ENCODE measurements at regions not wholly inside any gene's neighbourhood (a gene's known extent, or its start where the extent isn't known, plus 50 kb on each side); places are given as distances from the start of the nearest gene placed in this dataset.
"Not testable (repeated sequence)": the region's sequence is repeated elsewhere in the genome, so short reads cannot be mapped to it uniquely, and the experiment has no call there.

DNA sequence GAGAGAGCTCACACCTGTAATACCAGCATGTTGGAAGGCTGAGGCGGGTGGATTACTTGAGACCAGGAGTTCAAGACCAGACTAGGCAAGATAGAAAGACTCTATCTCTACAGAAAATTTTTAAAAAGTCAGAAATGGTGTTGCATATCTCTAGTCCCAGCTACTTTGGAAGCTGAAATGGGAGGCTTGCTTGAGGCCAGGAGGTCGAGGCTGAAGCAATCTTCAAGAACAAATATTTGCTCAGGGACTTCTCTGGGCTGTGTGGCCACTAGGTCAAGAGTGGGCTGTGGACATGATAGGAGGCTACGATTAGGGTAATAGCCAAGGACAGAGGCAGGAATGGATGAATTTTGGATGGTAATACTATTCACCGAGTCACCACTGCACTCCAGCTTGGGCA is 135.8 kb upstream of the PEG3 start:
- intact Hi-C loops (cut with DNase I; ENCODE audit: low total_unique reads): no loop called here

DNA sequence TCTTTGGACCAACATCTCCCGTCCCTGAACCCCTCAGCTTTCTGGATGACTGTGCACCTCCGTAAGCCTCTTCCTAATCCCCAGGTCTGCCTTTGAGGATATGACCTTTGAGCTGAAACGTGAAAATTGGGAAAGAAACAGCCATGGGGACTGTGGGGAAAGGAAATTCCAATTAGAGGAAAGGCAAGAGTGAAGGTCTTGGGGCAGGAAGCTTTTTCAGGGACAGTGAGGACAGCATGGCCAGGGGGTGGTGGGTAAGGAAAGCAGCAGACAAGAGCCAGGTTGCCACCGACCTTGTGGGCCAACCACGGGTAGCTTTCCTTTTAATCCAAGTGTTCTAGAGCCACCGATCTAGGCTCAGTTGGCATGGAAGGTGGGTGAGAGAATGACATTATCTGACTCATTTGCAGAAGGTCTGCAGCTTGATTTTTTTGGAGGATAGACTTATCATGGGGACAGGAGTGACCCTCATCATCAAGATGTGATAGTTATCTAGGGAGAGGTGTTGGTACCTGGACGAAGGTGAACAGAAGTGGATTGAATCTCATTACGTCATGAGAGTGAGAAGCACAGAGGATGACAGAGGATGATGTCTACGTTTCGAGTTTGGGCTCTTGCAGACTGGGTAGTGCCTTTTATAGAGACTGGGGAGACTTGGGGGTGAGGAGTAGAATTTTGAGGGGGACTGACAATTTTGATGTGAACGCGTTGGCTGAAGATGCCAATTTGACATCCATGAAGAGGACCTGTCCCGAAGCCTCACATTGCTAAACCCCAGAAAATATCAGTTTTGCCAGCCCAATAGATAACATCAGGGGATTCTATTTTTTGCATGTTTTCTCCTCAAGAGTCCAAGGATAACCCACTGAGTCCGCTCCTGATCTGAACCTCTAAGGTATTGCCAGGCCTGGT is 136.7 kb upstream of the PEG3 start:
- no peaks in the 10 kb centered on the region for H3K27me3 ChIP-seq
- no peak overlapping the region for H3K4me3 ChIP-seq
- no peak overlapping the region for H3K27ac ChIP-seq
- in situ Hi-C loops (cut with MboI; ENCODE audit: low pct_ligation_motif_present in 1 of 4, low pct_unique_long_range_greater_than_20kb in 1 of 4, low sequenced_read_pairs in 3 of 4) (no loop called here), intact Hi-C loops (cut with DNase I; ENCODE audit: low total_unique reads) (no loop called here)
- DNase-seq: no peak
- WGBS, 2 donors (ENCODE audit: low coverage in 1 of 2): 73% methylated on average over 14 of the region's 14 CpGs; no CpG with 5 or more reads in 1 of the 2 donors
- TF ChIP-seq POLR2A (IDR thresholded peaks at IDR 0.05) (no peak), POLR2AphosphoS5 (IDR thresholded peaks at IDR 0.05) (no peak), EP300 (IDR thresholded peaks at IDR 0.05; ENCODE audit: low read depth) (no peak)
- TF ChIP-seq, protein P1, sequence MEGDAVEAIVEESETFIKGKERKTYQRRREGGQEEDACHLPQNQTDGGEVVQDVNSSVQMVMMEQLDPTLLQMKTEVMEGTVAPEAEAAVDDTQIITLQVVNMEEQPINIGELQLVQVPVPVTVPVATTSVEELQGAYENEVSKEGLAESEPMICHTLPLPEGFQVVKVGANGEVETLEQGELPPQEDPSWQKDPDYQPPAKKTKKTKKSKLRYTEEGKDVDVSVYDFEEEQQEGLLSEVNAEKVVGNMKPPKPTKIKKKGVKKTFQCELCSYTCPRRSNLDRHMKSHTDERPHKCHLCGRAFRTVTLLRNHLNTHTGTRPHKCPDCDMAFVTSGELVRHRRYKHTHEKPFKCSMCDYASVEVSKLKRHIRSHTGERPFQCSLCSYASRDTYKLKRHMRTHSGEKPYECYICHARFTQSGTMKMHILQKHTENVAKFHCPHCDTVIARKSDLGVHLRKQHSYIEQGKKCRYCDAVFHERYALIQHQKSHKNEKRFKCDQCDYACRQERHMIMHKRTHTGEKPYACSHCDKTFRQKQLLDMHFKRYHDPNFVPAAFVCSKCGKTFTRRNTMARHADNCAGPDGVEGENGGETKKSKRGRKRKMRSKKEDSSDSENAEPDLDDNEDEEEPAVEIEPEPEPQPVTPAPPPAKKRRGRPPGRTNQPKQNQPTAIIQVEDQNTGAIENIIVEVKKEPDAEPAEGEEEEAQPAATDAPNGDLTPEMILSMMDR (IDR thresholded peaks at IDR 0.05): no peak
- no peaks in the 10 kb centered on the region for H3K4me1 ChIP-seq
- peaks cover 2 to 4% of the 10 kb centered on the region in 2 donors for H3K9me3 ChIP-seq
- H3K36me3 ChIP-seq: no peaks in the 10 kb centered on the region

More for the DNA sequence above, 135.8 kb upstream of the PEG3 start:
- TF ChIP-seq EP300 (IDR thresholded peaks at IDR 0.05; ENCODE audit: low read depth) (no peak), POLR2A (IDR thresholded peaks at IDR 0.05) (no peak), POLR2AphosphoS5 (IDR thresholded peaks at IDR 0.05) (no peak)
- TF ChIP-seq, protein P1 (IDR thresholded peaks at IDR 0.05): no peak
- Histone ChIP-seq H3K27ac (no peak overlapping the region), H3K36me3 (no peaks in the 10 kb centered on the region), H3K27me3 (no peaks in the 10 kb centered on the region), H3K4me1 (no peaks in the 10 kb centered on the region), H3K4me3 (no peak overlapping the region), H3K9me3 (peaks cover 2 to 4% of the 10 kb centered on the region in 2 donors)
- in situ Hi-C loops (cut with MboI; ENCODE audit: low pct_ligation_motif_present in 1 of 4, low pct_unique_long_range_greater_than_20kb in 1 of 4, low sequenced_read_pairs in 3 of 4): no loop called here
- WGBS, 2 donors (ENCODE audit: low coverage in 1 of 2): 58 to 76% methylated on average over 4 of the region's 4 CpGs
- no peak for DNase-seq

DNA sequence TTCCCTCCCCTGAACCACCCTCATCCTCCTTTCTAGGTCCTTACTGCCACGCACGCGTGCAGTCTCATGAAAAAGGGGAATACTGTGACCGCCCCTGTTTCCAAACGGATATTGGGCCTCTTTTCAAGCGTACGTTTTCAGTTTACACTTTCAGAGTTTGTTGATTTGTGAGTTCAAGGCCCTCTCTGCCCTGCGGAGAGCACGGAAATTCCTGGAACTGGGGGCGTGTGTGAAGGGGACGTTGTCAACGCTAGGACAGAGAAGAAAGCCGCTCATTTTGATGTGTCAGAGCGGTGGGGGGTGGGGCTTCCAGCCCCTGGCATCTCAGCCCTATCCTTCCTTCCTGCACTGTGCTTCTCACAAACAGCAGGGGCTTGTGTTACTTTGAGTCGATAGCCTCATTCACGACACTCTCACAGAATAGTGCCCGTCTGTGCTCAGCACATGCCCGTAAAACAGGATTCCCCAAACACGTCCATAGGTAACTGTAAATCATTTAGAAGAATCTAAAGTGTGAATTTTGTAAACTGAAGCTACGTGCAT is 137.6 kb upstream of the PEG3 start:
- Histone ChIP-seq H3K4me1 (no peaks in the 10 kb centered on the region), H3K9me3 (peaks cover 2 to 4% of the 10 kb centered on the region in 2 donors), H3K27ac (no peak overlapping the region), H3K4me3 (no peak overlapping the region), H3K36me3 (no peaks in the 10 kb centered on the region), H3K27me3 (no peaks in the 10 kb centered on the region)
- in situ Hi-C loops (cut with MboI; ENCODE audit: low pct_ligation_motif_present in 1 of 4, low pct_unique_long_range_greater_than_20kb in 1 of 4, low sequenced_read_pairs in 3 of 4): no loop called here
- intact Hi-C loops (cut with DNase I; ENCODE audit: low total_unique reads): no loop called here
- TF ChIP-seq POLR2A (IDR thresholded peaks at IDR 0.05): no peak
- TF ChIP-seq EP300 (IDR thresholded peaks at IDR 0.05; ENCODE audit: low read depth): no peak
- no peak for TF ChIP-seq POLR2AphosphoS5 (IDR thresholded peaks at IDR 0.05)
- TF ChIP-seq, protein P1 (IDR thresholded peaks at IDR 0.05): no peak
- 73 to 98% methylated on average over 7 to 20 of the region's 20 CpGs for WGBS, 2 donors (ENCODE audit: low coverage in 1 of 2)
- no peak for DNase-seq

DNA sequence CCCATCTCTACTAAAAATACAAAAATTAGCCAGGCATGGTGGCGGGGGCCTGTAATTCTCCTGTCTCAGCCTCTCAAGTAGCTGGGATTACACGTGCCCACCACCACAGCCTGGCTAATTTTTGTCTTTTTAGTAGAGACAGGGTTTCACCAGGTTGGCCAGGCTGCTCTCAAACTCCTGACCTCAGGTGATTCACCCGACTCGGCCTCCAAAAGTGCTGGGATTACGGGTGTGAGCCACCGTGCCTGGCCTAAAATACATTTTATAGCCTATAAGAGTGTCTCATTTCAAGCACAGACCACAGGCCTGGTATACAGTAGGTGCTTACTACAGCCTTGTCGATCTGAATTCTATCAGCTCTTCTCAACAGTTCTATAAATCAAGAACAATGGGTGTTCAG is 139.5 kb upstream of the USP29 start:
- H3K36me3 ChIP-seq; intact Hi-C loops (cut with DNase I; ENCODE audit: low total_unique reads); H3K4me1 ChIP-seq; H3K27ac ChIP-seq; DNase-seq; in situ Hi-C loops (cut with MboI; ENCODE audit: low pct_ligation_motif_present in 1 of 4, low pct_unique_long_range_greater_than_20kb in 1 of 4, low sequenced_read_pairs in 3 of 4); H3K4me3 ChIP-seq; H3K27me3 ChIP-seq; H3K9me3 ChIP-seq: not testable (repeated sequence)
- WGBS, 2 donors (ENCODE audit: low coverage in 1 of 2): 86 to 89% methylated on average over 5 to 7 of the region's 7 CpGs

Measured in transverse colon (tissue), 4 donors.